ENCODE measurements at regions not wholly inside any gene's neighbourhood (a gene's known extent, or its start where the extent isn't known, plus 50 kb on each side); places are given as distances from the start of the nearest gene placed in this dataset.
A peak's percentile ranks its signal among the peaks of the same experiment; 100 is the strongest.

GRCh38 chr13:69618393-69618792 lies 489.2 kb upstream of the ATXN8OS start:
- DNase-seq (ENCODE audit: low spot score), result no peak
- H3K9ac ChIP-seq (ENCODE audit: low read depth in 1 of 2, low read length in 2 of 2), result no peak overlapping the region
- no peak overlapping the region for H3K4me3 ChIP-seq (ENCODE audit: low read depth in 1 of 3, low read length in 3 of 3)
- no peak for TF ChIP-seq FOXA2 (IDR thresholded peaks at IDR 0.05)
- no peak for TF ChIP-seq REST (IDR thresholded peaks at IDR 0.05)
- TF ChIP-seq GABPA (IDR thresholded peaks at IDR 0.05 in 1 of 2, conservative IDR thresholded peaks at IDR 0.05 in 1 of 2), result no peak
- no peak for TF ChIP-seq HNF4G (IDR thresholded peaks at IDR 0.05)
- peak in 1 of 2 donors; percentile 41 for TF ChIP-seq JUND (IDR thresholded peaks at IDR 0.05)
- peak; percentile 24 for TF ChIP-seq ZBTB33 (IDR thresholded peaks at IDR 0.05)
- peak; percentile 55 for TF ChIP-seq SP1 (IDR thresholded peaks at IDR 0.05)
- TF ChIP-seq NR2F2 (IDR thresholded peaks at IDR 0.05), result peak; percentile 70
- TF ChIP-seq FOXA1 (IDR thresholded peaks at IDR 0.05), result peak; percentile 10
- TF ChIP-seq EGR1 (IDR thresholded peaks at IDR 0.05; ENCODE audit: low read depth in 2 of 2), result no peak
- no peak for TF ChIP-seq YY1 (IDR thresholded peaks at IDR 0.05)
- TF ChIP-seq CTCF (IDR thresholded peaks at IDR 0.05; ENCODE audit: low read depth, low read length, missing input control), result no peak
- TF ChIP-seq RXRA (IDR thresholded peaks at IDR 0.05), result peak; percentile 89 to 94
- no peak for TF ChIP-seq MAX (IDR thresholded peaks at IDR 0.05)
- TF ChIP-seq RAD21 (IDR thresholded peaks at IDR 0.05), result no peak
- TF ChIP-seq HNF4A (conservative IDR thresholded peaks at IDR 0.05), result peak; percentile 81 to 82
- TF ChIP-seq ATF3 (IDR thresholded peaks at IDR 0.05), result no peak
- TF ChIP-seq TAF1 (conservative IDR thresholded peaks at IDR 0.05), result no peak
- H3K4me1 ChIP-seq (ENCODE audit: control insufficient read depth in 4 of 4, insufficient read depth in 4 of 4, low read length in 3 of 4), result peaks cover 0 to 33% (median 14%) of the 10 kb centered on the region in 4 donors
- H3K27ac ChIP-seq (ENCODE audit: low read depth in 1 of 2, low read length in 2 of 2), result peak overlapping the region in 1 of 2 donors; percentile 54
- H3K36me3 ChIP-seq (ENCODE audit: control insufficient read depth in 4 of 4, insufficient read depth in 3 of 4, low read depth in 1 of 4, low read length in 3 of 4), result no peaks in the 10 kb centered on the region
- H3K27me3 ChIP-seq (ENCODE audit: control insufficient read depth in 4 of 4, insufficient read depth in 4 of 4, low read length in 3 of 4), result no peaks in the 10 kb centered on the region
- H3K9me3 ChIP-seq (ENCODE audit: control insufficient read depth in 4 of 4, low read length in 3 of 4), result no peaks in the 10 kb centered on the region
- 38% methylated on average over 4 of the region's 4 CpGs for WGBS
